Activated CD8-positive, alpha-beta memory T cell treated with anti-CD3 and anti-CD28 coated beads for 36 hours (primary cell): ENCODE measurements at regions not wholly inside any gene's neighbourhood (a gene's known extent, or its start where the extent isn't known, plus 50 kb on each side); places are given as distances from the start of the nearest gene placed in this dataset.
"Not testable (repeated sequence)": the region's sequence is repeated elsewhere in the genome, so short reads cannot be mapped to it uniquely, and the experiment has no call there.

ENCODE experiments used
- CTCF ChIA-PET: fragments of 350-600 bp; sonication (Branson Sonifier 250); formaldehyde crosslinking; loops from one replicate; lab custom pipeline; 2021; ENCODE audit warnings: antibody characterized with exemption; lab: Charles Lee
- POLR2A ChIA-PET: fragments of 350-600 bp; sonication (Branson Sonifier 250); formaldehyde crosslinking; loops from one replicate; lab custom pipeline; 2021; ENCODE audit warnings: antibody characterized with exemption; lab: Charles Lee

DNA sequence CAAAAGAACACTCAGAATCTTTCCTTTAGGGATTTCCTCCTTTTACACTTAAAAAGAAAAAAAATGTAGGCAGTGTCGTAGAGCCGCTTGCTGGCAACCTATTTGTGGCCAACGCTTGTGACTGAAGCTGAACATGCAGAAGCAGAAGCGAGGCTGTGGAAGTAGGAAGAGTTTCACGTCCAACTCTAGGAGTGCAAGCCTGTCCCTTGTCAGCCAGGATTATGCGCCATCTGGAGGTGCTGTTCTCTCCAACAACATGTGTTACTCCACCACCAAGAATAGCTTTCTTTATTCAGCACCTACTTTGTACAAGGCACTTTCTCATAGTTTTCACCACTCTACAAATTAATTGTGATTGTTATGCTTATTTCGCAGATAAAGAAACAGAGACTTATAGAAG lies 223.2 kb upstream of the LMCD1 start:
- ChIA-PET POLR2A (no interaction called here), CTCF (no interaction called here)

DNA sequence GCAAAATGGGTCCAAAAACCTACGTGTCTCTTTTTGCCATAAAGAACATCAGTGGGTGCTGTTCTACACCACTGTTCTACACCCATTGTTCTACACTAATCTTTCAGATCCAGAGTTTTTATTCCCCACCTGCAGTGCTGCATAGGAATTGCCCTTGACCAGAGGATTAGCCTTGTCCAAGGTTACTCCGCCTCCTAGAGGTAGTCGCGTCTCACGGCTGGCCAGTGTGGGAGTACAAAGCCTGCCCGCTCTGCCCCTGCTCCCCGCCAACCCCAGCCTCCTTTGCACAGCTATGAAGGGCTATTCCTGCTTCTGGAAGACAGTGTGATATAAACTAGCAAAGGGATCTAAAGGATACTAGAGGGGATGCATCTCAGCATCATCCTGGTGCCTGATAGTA lies 222.1 kb upstream of the LMCD1 start:
- POLR2A ChIA-PET, result no interaction called here
- CTCF ChIA-PET, result interaction anchor here (0.6 kb wide), 1 partner anchor 71 kb away, joined by 3 read pairs; no protein-coding TSS in a partner anchor

DNA sequence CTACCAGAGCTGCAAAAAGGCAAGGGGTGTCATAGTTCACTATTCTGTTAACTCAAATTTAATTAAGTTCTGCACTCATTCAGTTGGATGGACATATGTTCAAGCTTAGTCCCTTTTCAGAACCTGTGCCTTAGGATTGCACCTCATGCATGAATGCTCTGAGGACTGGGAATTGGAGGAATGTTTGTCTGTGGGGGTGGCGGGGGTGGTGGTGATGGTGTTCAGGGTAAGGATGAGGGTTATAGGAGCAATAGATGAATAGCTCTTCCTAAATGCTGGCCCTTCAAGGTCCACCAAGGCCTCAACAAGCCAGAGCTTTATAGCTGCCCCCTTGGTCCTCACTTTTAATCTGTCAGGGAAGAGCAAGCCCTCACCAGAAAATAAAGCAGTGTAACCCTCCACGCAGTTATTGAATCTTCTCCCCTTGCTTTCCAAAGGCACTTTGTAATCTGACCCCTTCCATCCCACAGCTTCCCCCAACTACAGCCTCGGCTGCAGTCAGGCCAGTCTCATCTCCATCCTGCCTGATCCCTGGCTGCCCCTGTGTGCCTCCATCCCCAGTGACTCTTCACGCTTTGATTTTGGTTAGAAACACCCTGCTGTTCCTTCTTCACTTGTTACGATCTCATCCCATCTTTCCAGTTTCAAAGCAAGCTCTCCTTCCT lies 221.6 kb upstream of the LMCD1 start:
- ChIA-PET POLR2A (no interaction called here), CTCF (interaction anchor here (0.6 kb wide), 1 partner anchor 71 kb away, joined by 3 read pairs; no protein-coding TSS in a partner anchor)

DNA sequence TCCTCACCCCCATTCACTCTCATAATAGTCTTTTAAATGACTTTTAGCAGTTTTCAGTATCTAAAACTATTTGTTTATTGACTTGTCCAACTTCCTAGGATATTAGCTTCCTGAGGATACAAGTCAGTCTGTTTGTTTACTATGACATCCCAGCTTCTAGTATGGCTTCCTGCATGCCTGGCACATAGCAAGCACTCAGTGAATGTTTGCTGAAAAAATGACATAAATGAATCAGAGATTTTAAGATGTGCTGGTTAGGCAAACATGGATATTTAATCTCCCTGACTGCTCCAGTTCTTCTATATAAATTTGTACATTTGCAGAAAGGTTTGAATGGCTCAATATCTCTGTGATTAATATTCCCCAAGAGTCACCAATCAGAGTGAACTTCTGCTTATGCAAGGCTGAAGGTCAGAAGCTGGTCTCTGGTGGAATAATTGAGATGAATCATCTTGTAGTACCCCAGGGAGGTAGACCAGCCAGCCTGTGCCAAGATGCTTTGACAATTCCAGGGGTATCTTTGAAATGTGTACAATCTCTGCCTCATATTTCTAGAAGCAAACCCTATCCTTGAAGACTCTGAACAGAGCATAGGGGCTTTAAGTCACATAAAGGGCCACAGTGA lies 219.0 kb upstream of the LMCD1 start:
- CTCF ChIA-PET, result no interaction called here
- POLR2A ChIA-PET, result no interaction called here

DNA sequence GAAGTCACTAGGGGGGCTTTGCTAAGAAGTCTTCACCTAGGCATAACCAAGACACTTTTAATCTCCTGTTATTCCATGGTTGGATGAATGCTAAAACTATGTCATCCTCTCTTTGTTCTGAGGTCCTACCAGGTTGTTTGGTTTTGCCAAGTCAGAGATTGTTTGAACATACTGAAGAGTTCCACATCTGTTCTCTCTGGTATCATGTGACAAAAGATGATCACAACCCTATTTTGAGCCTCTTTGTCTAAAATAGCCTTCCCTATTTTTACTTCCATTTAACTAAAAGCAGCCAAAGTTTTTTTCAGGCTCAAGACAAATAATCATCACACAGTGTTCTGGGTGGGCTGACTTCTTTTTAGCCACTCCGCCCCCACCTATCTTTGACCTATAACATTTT lies 218.4 kb upstream of the LMCD1 start:
- CTCF ChIA-PET, result no interaction called here
- POLR2A ChIA-PET, result no interaction called here

DNA sequence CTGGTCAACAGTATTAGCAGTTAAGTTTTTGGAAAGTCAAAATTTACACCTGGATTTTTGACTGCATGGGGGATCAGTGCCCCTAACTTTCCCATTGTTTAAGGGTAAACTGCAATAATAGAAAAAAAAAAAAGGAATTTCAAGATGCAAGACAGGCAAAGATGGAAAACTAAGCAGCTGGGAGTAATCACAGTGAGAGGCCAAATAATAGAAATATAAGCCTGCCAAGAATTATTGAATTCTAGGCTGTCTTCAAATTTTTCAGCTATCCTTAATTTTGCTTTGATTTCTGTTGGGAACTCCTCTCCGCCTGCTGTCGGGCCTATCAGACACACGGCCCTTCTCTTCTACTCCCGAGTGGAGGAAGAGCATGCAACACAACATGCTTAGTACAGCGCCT lies 215.5 kb upstream of the LMCD1 start:
- ChIA-PET CTCF (no interaction called here), POLR2A (no interaction called here)

DNA sequence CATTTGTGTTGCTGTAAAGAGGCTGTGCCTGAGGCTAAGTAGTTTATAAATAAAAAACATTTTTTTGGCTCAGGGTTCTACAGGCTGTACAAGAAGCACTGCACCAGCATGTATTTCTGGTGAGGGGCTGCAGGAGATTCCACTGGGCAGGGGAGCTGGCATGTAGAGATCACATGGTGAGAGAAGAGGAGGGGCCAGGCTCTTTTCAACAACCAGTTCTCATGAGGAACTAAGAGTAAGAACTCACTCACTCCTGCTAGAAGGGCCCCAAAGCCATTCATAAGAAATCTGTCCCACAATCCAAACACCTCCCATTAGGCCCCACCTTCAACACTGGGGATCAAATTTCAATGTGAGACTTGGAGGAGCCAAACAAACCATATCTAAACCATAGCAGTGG lies 214.9 kb upstream of the LMCD1 start:
- ChIA-PET CTCF (no interaction called here), POLR2A (no interaction called here)

DNA sequence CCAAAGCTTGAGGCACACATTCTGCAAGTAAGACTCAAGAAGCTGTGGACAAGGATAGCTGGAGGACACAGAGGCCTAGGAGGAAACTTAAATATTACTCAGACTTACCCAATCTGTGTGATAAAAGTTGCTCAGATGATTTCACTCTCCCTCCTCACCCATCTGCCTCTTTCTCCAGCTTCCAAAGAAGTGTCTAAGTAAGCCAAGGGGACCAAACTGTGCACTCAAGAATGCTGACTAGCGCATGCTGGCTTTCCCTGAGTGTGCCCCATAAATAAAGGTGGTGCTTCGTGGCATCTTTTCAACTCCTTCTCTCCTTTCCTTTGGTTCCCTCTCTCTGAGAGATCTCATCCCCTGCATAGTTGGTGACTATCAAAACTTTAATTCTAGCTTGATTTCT lies 211.0 kb upstream of the LMCD1 start:
- ChIA-PET POLR2A (no interaction called here), CTCF (interaction anchor here (0.9 kb wide), 1 partner anchor 12 kb away, joined by 3 read pairs; no protein-coding TSS in a partner anchor)

DNA sequence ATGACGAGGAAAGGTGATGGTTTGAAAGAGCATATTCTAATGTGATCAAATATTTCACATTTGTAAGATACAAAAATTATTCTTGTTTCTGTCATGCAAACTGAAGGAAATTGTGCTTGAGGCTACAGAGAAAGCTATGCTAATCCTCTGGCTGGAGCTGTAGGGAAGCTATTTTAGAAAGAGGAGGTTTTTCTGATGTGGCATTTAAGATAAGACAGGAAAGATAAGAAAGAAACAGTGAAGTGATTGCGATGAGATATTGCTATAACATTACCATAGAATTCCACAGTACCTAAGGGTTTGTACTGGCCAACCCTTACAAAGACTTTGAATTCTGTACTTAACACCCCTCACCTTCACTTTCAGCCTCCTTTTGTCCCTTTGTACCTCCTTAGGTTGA lies 205.2 kb upstream of the LMCD1 start:
- ChIA-PET POLR2A (no interaction called here), CTCF (no interaction called here)

DNA sequence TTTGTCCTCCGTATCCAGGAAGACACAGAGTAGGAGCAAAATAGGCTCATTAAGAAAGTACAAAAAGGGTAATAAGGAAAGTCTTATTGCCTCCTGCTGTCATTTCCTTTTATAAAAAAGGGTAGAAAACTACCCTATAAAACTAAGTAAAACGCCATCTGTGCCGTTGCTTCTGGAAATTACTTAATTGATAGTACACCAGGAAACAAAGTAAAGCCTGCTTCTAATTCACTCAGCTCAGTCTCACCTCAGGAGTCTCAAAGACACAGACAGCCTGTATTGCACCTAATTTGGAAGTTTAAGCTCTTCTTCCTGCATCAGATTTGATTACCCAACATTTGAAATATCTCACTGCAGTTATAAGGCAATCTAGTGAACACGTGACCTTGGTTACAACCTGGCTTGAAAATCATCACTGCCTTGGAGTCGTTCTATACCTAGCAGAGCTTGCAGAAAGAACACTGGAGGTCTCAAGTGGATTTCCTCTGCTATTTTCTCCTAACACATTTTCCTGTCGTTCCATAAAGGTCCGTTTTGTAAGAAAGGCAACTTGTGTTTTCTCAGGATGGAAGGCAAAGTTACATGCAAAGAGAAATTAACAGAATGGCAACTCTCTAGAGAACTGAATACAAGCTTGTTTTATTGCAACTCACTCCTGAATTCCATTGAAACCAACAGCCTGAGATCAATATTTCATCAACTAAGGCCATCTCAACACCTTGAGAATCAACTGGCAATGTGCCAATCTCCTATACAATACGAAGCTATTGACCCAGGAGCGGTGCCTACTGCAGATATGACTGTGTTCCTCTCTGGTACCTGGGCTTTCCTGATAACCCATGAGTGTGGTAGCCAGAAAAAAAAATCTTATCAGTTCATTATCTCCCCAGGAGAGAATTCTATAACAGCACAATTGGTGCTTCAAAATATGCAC lies 203.3 kb upstream of the LMCD1 start:
- ChIA-PET CTCF (no interaction called here), POLR2A (no interaction called here)

DNA sequence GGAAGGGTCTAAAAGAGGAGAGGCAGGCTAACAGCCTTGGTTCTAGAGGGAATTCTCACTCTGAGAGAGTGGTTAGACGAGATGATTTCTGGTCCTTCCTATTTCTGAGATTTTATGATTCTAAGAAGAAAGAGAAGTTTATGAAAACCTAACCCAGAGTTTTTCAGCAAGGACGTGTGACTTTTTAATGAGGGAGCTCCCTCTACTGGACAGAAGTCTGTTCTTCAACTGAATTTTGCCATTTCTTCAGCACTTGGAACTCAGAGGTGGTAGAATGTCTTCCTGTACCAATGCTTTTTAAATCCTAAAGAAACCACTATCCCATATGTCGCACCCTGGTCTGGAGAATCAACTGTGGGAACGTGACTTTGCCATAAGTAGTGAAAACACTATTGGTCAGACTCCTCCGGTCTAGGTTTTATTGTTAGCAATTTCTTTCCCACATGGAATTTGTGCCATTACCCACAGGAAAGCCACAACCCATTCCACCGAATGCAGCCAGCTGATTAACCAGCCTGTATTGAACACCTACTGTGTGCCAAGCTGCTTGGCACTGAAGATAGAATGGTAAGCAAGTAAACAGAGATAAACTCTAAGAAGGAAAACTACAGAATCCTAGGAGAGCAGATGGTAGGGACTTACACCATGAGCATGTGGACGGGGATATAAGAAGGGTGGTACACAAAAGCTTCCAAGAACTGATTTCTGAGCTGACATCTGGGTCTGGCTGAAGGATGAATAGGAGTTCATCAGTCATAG lies 199.5 kb upstream of the LMCD1 start:
- CTCF ChIA-PET, result interaction anchor here (1.3 kb wide), 1 partner anchor 12 kb away, joined by 3 read pairs; no protein-coding TSS in a partner anchor
- POLR2A ChIA-PET, result no interaction called here

DNA sequence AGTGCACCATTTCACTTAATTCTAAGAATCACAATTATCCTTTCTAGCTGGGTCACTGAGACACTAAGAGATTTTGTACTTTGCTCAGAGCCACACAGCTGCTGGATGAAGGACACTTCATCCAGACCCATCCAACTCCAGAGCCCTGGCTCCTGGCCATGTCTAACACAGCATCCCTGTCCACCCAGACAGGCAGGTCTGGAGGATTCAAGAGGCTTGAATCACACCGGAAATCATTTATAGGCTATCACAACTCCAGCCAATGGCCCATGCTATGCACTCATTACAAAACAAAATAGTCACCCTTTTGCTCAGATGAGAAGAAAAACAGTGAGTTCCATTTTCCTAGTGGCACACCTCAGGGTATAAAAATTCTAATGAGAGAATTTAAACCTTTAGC lies 198.2 kb upstream of the LMCD1 start:
- ChIA-PET CTCF (no interaction called here), POLR2A (no interaction called here)

DNA sequence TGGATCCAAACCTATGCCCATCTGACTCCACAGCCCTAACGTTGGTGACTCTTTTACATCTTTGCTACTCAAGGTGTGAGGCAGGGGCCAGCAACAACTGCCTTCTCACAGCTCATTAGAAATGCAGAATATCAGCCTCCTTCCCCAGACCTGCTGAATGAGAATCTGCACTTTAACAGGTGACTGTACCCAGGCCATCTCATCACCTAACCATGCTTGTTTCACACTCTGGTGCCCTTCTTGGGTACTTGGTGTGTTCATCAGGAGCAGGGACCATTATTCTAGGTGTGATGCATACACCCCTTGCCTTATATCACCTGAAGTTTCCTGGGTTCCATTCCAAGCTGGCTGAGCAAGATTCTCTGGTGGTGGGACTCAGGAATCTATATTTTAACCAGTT lies 196.3 kb upstream of the LMCD1 start:
- POLR2A ChIA-PET, result no interaction called here
- CTCF ChIA-PET, result interaction anchor here (1.5 kb wide), 1 partner anchor 65 kb away, joined by 3 read pairs; no protein-coding TSS in a partner anchor

DNA sequence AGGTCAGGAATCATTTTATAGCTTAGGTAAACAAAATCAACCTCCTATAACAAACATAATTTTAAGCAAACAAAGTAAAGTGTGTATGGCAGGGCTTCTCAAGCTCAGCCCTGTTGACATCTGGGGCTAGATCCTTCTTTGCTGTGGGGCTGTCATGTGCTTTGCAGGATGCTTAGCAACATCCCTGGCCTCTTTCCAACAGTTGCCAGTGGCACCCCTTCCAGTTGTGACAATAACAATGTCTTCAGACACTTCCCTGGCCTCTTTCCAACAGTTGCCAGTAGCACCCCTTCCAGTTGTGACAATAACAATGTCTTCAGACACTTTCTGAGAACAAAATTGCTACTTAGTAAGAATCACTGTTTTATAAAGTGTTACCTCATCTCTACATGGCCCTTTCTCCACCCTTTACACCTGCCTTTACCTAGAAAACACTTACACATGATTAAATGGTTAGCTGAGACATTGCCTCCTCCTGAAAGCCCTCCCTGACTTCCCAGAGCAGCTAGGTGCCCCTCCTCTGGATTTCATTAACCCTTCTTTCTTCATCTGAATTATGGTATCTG lies 194.0 kb upstream of the LMCD1 start:
- POLR2A ChIA-PET, result no interaction called here

DNA sequence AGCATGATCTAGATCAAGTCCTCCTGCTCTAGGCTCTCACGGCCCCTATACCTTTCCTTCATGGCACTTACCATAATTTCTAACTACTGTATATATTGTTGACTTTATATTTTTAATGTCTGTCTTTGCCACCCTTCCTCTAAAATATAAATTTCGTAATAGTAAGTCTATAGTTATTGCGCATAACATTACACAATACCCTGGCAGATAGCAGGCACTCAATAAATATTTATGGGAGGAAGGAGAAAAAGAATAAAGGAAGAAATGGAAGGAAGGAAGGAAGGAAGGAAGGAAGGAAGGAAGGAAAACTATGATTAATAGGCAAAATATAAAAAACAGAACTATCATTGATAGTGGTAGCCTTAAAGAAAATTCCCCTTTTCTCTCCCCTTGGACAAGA lies 190.3 kb upstream of the LMCD1 start:
- ChIA-PET CTCF (interaction anchor here (0.7 kb wide), 1 partner anchor 260 kb away, joined by 3 read pairs; no protein-coding TSS in a partner anchor), POLR2A (no interaction called here)

More for the DNA sequence above, 194.0 kb upstream of the LMCD1 start:
- CTCF ChIA-PET, result interaction anchor here (0.6 kb wide), 1 partner anchor 69 kb away, joined by 3 read pairs; no protein-coding TSS in a partner anchor

DNA sequence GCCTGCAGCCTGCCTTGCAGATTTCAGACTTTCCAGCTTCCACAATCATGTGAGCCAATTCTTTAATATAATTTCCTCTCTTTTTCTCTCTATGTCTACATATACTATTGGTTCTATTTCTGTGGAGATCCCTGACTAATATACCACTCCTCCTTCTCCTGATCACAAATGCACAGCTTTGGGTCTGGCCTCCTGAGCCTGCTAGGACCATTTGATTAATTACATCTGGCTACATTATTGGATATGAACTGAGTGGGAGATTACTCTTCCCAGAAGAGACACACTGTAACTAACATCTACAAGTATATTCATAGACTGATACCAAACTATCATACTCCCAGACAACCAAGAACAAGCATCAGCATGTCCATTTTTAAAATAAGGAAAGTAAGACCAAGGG lies 188.9 kb upstream of the LMCD1 start:
- ChIA-PET POLR2A (no interaction called here), CTCF (no interaction called here)

DNA sequence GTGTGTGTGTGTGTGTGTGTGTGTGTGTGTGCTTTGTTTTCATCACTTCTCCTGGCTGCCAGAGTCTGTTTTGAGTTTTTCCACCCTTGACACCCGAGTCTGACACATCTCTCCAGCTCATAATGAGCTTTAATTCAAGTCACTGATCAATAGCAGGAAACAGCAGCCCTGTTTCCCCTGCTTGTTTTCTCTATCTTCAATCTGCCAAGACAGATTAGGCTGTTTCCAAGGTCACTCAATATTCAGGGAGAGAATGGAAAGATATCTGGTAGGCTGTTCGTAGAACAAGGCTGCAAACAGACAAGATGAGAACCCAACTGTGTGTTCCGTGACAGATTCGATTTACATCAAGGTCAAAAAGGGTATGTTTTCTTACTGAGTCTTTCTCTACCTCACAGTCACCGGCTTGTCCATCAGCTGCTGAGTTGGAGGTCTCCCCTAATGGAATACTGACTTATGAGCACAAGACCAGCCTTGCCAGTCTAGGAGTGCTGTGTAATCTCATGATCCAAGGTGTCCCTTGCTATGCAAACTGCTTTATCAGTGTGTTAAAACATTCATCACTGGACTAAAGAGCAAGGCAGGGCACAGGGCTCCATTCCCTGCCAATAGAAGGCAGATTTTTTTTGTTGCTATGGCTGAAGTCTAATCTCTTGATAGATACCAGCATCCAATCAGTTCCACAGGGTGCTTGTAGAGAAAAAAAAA lies 187.9 kb upstream of the LMCD1 start:
- ChIA-PET CTCF (no interaction called here), POLR2A (no interaction called here)

DNA sequence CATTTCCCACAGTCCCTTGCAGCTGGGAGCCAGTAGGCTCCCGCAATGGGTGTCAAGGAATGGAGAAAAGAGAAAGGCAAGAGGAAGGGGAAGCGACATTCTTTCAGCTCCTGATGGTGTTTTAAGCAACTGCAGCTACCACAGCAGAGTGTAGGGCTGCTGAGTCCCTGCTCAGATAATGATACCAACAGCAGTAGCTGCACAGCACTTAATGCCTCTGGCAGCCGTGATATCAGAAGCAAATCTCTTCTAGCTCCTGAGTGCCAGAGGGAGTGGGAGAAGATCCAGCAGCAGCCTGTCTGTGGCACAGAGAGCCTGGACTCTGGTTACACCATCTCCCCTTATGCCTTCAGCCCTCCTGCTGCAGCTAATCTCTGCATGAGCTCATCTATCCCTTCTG lies 186.1 kb upstream of the LMCD1 start:
- CTCF ChIA-PET, POLR2A ChIA-PET: not testable (repeated sequence)
